Suppressor macrophage treated with lipopolysaccharide for 1 hour (primary cell): ENCODE measurements at regions not wholly inside any gene's neighbourhood (a gene's known extent, or its start where the extent isn't known, plus 50 kb on each side); places are given as distances from the start of the nearest gene placed in this dataset.
"Not testable (repeated sequence)": the region's sequence is repeated elsewhere in the genome, so short reads cannot be mapped to it uniquely, and the experiment has no call there.

Source experiments
- DNase-seq, 3 donors: peaks; one replicate each; pipeline ENCODE4 v3.0.0-alpha.2; 2020 to 2022

DNA sequence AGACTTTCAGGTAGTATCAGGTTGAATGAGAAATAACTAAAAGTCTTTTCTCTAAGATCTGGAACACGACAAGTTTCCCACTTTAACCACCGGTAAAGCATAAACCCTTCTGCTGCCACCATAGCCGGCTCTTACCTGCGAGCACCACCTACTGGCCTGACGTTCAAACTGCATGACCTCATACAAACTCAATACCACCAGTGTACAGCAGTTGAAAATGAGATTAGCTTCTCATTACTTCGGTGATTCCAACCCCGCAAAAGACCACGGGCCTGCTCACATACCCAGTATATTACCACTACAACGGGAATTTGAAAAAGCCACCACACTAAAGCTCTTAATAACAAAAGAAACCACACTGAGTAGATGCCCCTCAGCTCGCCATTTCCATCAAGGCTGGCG lies 1238.6 kb downstream of the TMEM121 start:
- DNase-seq = not testable (repeated sequence)

DNA sequence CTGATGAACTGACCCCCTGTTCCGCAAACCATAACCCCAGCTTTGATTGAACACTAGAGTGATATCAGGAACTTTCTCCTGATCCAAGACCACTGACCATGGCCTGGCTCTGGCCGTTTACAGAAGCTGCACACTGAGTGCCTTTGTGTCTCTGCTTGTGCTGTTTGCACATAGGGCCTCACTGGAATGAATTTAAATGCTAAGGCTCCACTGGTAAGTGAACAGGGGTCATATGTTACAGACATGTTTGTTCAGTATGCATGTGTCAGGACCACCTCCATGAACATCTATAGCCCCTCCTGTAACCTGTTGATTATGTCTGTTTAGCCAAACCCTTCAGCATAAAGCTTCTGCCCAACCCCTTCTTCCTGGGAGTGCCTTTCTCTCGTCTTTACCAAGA lies 1239.8 kb downstream of the TMEM121 start:
- no peak for DNase-seq

DNA sequence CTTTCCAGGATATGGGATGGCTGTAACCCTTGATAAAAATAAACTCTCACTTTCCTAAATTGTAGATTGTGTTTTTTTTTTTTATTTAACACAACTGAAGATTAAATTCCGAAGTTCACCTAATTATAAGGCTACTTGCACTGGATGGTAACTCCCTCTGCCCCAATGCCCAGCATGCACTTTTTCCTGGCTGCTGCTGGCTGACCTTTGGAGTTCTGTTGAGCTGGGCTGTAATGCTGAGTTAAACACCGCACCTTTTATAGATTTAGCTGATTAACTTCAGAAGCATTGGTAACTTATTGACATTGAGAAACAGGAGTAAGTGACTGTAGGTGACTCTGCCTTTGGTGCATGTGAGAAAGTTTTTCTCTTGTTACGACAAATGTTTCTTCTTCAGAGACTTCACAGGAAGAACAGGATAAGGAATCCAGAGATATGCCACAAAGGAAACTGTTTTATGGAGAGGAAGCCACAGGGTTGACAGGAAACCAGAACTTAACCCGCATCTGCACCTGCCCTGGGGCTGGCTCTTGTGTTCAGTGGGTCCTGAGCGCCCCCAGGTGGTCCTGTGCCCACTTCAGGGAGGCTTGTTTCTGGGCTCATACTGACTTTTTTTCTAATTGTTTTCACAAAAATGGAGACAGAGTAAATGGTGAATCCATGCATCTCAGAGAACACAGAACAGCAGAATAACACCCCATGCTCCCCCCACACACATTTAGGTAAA lies 1240.3 kb downstream of the TMEM121 start:
- DNase-seq = not testable (repeated sequence)

GRCh38 chr14:106768230-106768629 lies 1241.8 kb downstream of the TMEM121 start:
- not testable (repeated sequence) for DNase-seq

DNA sequence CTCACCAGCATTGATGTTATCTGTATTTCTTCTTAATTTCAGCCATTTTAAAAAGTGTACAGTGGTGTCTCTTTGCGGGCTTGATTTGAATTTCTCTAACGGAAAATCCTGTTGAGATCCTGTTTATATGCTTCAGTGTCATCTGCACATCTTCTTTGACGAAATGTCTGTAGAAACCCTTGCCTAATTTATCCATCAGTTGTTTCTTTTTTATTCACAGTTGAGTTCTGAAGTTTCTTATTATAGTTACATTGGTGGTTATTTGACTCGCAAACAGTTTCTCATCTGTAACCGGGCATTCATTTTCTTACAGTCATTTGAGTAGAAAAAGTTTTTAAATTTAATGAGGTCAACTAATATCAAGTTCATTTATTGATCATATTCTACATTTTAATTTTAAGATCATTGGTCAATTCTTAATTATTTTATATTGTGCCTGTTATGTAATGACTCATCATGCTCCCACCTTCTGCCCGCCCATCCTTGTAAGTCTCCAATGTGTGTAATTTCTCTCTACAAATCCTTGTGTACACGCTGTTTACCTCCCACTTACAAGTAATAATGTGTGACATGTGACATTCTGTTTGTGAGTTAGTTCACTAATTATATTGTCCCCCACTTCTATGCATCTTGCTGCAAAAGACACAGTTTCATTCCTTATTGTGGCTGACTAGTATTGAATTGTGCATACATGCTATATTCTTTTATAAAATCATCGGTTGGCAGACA lies 1242.8 kb downstream of the TMEM121 start:
- DNase-seq = not testable (repeated sequence)

DNA sequence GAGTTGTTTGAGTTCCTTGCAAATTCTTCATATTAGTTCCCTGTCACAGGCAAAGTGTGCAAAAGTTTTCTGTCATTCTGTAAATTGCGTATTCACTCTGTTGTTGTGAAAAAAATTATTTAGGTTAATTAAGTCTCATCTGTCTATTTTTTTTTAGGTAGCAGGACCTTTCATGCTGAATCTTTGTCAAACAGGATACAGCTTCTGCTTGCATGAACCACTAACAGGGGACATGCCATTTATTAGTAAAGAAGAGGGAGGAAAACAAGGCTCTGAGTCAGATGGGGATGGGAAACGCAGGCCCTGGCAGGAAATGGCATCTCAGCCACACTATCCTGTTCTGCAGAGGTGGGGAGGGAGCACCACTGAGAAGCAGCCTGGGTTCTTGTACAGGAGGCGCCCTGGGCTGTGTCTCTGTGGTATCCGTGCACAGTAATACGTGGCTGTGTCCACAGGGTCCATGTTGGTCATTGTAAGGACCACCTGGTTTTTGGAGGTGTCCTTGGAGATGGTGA lies 1243.8 kb downstream of the TMEM121 start:
- not testable (repeated sequence) for DNase-seq

- peak in 2 of 3 donors; percentile 47 to 60 for DNase-seq
These were observed 1248.6 kb downstream of the TMEM121 start for GRCh38 chr14:106774889-106775480.

GRCh38 chr14:106776395-106776983 lies 1250.1 kb downstream of the TMEM121 start:
- peak in 2 of 3 donors; percentile 24 to 44 for DNase-seq

GRCh38 chr14:106778986-106779385 lies 1252.6 kb downstream of the TMEM121 start:
- peak in 2 of 3 donors; percentile 36 to 52 for DNase-seq

DNA sequence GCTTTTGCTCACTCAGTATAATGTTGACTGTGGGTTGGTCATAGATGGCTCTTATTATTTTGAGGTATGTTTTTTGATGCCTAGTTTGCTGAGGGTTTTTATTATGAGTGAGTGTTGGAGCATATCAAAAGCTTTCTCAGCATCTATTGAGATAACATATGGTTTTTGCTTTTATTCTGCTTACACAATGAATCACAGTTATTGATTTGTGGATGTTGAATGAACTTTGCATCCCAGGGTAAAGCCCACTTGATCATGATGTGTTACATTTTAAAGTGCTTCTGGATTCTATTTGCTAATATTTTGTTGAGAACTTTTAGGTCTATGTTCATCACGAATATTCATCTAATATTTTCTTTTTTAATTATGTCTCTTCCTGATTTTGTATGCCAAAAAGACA lies 1260.3 kb downstream of the TMEM121 start:
- no peak for DNase-seq

GRCh38 chr14:106787626-106788025 lies 1261.2 kb downstream of the TMEM121 start:
- peak; percentile 49 to 59 (median 56) for DNase-seq

- no peak for DNase-seq
These were observed 1262.2 kb downstream of the TMEM121 start for GRCh38 chr14:106788534-106788933.

GRCh38 chr14:106789318-106789717 lies 1262.9 kb downstream of the TMEM121 start:
- no peak for DNase-seq

DNA sequence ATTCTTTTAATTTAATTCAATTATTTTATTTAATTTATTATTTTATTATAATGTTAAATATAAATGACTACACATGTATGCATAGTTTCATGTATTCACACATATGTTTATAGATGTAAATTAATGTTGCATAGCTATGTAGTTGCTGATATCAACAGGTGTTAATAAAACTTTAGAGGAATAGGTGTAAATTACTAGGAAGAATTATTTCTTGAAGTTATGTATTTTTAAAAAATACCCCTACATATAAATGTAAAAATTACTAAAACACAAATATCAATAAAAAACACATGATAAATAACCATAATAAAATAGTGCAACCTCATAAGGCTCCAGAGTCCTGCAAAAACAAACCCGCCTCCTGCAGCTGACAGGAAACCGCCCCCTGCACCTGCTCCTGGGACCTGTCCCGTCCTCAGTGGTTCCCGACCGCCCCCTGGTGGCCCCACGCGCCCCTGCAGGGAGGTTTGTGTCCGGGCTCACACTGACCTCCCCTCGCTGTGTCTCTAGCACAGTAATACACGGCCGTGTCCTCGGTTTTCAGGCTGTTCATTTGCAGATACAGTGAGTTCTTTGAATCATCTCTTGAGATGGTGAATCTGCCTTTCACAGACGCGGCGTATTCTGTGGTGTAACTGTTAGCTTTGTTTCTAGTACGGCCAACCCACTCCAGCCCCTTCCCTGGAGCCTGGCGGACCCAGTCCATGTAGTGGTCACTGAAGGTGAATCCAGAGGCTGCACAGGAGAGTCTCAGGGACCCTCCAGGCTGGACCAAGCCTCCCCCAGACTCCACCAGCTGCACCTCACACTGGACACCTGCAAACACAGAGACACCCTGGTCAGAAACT lies 1264.0 kb downstream of the TMEM121 start:
- DNase-seq = peak; percentile 68 to 85 (median 74)

GRCh38 chr14:106792543-106792942 lies 1266.2 kb downstream of the TMEM121 start:
- peak in 1 of 3 donors; percentile 19 for DNase-seq

- DNase-seq = not testable (repeated sequence)
These were observed 1271.8 kb downstream of the TMEM121 start for GRCh38 chr14:106798166-106798565.

DNA sequence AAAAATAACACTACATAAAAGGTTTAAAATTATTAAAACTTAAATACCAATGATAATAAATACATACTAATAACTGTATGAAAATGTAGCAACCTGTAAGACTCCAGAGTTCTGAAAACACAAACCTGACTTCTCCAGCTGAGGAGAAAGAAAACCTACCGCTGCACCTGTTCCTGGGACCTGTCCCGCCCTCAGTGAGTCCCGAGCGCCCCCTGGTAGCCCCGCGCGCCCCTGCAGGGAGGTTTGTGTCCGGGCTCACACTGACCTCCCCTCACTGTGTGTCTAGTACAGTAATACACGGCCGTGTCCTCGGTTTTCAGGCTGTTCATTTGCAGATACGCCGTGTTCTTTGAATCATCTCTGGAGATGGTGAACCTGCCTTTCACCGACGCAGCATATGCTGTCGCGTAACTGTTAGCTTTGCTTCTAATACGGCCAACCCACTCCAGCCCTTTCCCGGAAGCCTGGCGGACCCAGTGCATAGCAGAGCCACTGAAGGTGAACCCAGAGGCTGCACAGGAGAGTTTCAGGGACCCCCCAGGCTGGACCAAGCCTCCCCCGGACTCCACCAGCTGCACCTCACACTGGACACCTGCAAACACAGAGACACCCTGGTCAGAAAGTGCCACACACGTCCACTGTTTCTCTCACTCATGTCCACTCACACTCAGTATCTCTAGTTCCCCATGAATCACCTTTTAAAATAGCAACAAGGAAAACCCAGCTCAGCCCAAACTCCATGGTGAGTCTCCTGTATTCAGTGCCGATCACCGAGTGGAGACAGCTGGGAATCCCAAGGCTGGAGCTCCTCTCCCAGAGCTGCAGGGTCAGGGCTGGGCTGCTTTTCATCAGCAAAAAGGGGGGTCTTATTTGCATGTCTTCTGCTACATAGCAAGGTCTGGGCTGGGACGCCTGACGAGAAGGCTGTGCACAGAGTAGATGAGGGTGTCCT lies 1276.3 kb downstream of the TMEM121 start:
- DNase-seq = peak in 1 of 3 donors; percentile 12

- DNase-seq = no peak
These were observed 1277.0 kb downstream of the TMEM121 start for GRCh38 chr14:106803379-106803778.

- DNase-seq = no peak
These were observed 1281.1 kb downstream of the TMEM121 start for GRCh38 chr14:106807493-106807892.

GRCh38 chr14:106808458-106808857 lies 1282.1 kb downstream of the TMEM121 start:
- DNase-seq = no peak

GRCh38 chr14:106808907-106809306 lies 1282.5 kb downstream of the TMEM121 start:
- DNase-seq = no peak
